ENCODE measurements at regions not wholly inside any gene's neighbourhood (a gene's known extent, or its start where the extent isn't known, plus 50 kb on each side); places are given as distances from the start of the nearest gene placed in this dataset.

GRCh38 chr18:78908462-78909260 lies 71.0 kb upstream of the SALL3 start:
- DNase-seq = no peak

GRCh38 chr18:78911751-78912283 lies 67.8 kb upstream of the SALL3 start:
- DNase-seq = no peak

- no peak for DNase-seq
These were observed 67.3 kb upstream of the SALL3 start for GRCh38 chr18:78912336-78912735.

- no peak for DNase-seq
These were observed 66.8 kb upstream of the SALL3 start for GRCh38 chr18:78912844-78913243.

GRCh38 chr18:78913395-78913794 lies 66.2 kb upstream of the SALL3 start:
- DNase-seq = no peak

GRCh38 chr18:78913830-78914231 lies 65.8 kb upstream of the SALL3 start:
- DNase-seq = no peak

- DNase-seq = no peak
These were observed 65.2 kb upstream of the SALL3 start for GRCh38 chr18:78914249-78914935.

- DNase-seq = no peak
These were observed 64.1 kb upstream of the SALL3 start for GRCh38 chr18:78915446-78916008.

GRCh38 chr18:78918707-78919106 lies 60.9 kb upstream of the SALL3 start:
- DNase-seq = no peak

GRCh38 chr18:78919956-78920355 lies 59.7 kb upstream of the SALL3 start:
- DNase-seq = no peak

- no peak for DNase-seq
These were observed 59.0 kb upstream of the SALL3 start for GRCh38 chr18:78920456-78921138.

GRCh38 chr18:78922856-78923255 lies 56.8 kb upstream of the SALL3 start:
- no peak for DNase-seq

GRCh38 chr18:78924301-78924700 lies 55.3 kb upstream of the SALL3 start:
- DNase-seq = no peak

GRCh38 chr18:78924786-78925540 lies 54.7 kb upstream of the SALL3 start:
- no peak for DNase-seq

- DNase-seq = no peak
These were observed 53.9 kb upstream of the SALL3 start for GRCh38 chr18:78925557-78926242.

GRCh38 chr18:78926243-78926615 lies 53.4 kb upstream of the SALL3 start:
- no peak for DNase-seq

- DNase-seq = no peak
These were observed 52.5 kb upstream of the SALL3 start for GRCh38 chr18:78927156-78927555.

GRCh38 chr18:78927616-78928015 lies 52.0 kb upstream of the SALL3 start:
- DNase-seq = no peak

GRCh38 chr18:78928076-78928475 lies 51.5 kb upstream of the SALL3 start:
- no peak for DNase-seq

- no peak for DNase-seq
These were observed 50.1 kb upstream of the SALL3 start for GRCh38 chr18:78929516-78929915.

Measured in right hindlimb (tissue), 1 donor.